Caco-2 (cell line): ENCODE measurements at regions not wholly inside any gene's neighbourhood (a gene's known extent, or its start where the extent isn't known, plus 50 kb on each side); places are given as distances from the start of the nearest gene placed in this dataset.

ENCODE experiments used
- BruUV-seq: library from RNA; stranded (reverse); fragments of 400-500 nt; replicated peaks from 2 replicates; lab custom pipeline; 2021; lab: Mats Ljungman, UMichigan
- CTCF ChIA-PET: fragments of 300-600 bp; sonication (Branson Sonifier 250); formaldehyde crosslinking; loops from one replicate; lab custom pipeline; 2022; ENCODE audit warnings: antibody characterized with exemption; lab: Charles Lee
- POLR2A ChIA-PET: fragments of 300-600 bp; sonication (Branson Sonifier 250); formaldehyde crosslinking; loops from one replicate; lab custom pipeline; 2022; ENCODE audit warnings: antibody characterized with exemption; lab: Charles Lee
- DNase-seq, 2 experiments: peaks; one replicate each; pipeline versions ENCODE4 v3.0.0 to v3.0.0-alpha.2; 2020 to 2022
- H3K27me3 ChIP-seq: replicated peaks from 2 replicates; pipeline ENCODE4 v1.6.0; 2011; ENCODE audit warnings: low read length; ENCODE audit not compliant: control insufficient read depth, insufficient read depth
- H3K36me3 ChIP-seq: 2 replicates; pipeline ENCODE4 v1.5.1; 2011; ENCODE audit warnings: low read length; ENCODE audit not compliant: control insufficient read depth, insufficient read depth
- H3K4me1 ChIP-seq: fragments of 250-450 bp; sonication (Bioruptor Pico); 2 replicates; pipeline ENCODE4 v1.5.1; 2020; ENCODE audit warnings: mild to moderate bottlenecking
- H3K4me3 ChIP-seq: 2 replicates; pipeline ENCODE4 v1.5.1; 2011; ENCODE audit warnings: low read depth, mild to moderate bottlenecking, control low read depth, low read length
- H3K9me3 ChIP-seq: fragments of 250-450 bp; sonication (Bioruptor Pico); 2 replicates; pipeline ENCODE4 v1.5.1; 2020; ENCODE audit warnings: mild to moderate bottlenecking, moderate library complexity
- H3K27ac Mint-ChIP-seq: one replicate; pipeline ENCODE4 v1.8.0; 2022; ENCODE audit warnings: mixed read lengths; ENCODE audit not compliant: unreplicated experiment
- H3K27me3 Mint-ChIP-seq: one replicate; pipeline ENCODE4 v1.8.0; 2022; ENCODE audit warnings: mixed read lengths; ENCODE audit not compliant: insufficient read depth, unreplicated experiment
- H3K36me3 Mint-ChIP-seq: one replicate; pipeline ENCODE4 v1.8.0; 2022; ENCODE audit warnings: mild to moderate bottlenecking, mixed read lengths; ENCODE audit not compliant: insufficient read depth, unreplicated experiment
- H3K4me1 Mint-ChIP-seq: one replicate; pipeline ENCODE4 v1.8.0; 2022; ENCODE audit warnings: low read depth, mixed read lengths; ENCODE audit not compliant: unreplicated experiment
- H3K4me3 Mint-ChIP-seq: one replicate; pipeline ENCODE4 v1.8.0; 2022; ENCODE audit warnings: mild to moderate bottlenecking, moderate library complexity, mixed read lengths; ENCODE audit not compliant: unreplicated experiment
- H3K9me3 Mint-ChIP-seq: one replicate; pipeline ENCODE4 v1.8.0; 2022; ENCODE audit warnings: mixed read lengths; ENCODE audit not compliant: unreplicated experiment
- intact Hi-C: fragments of 100-400 bp; cut with micrococcal nuclease; formaldehyde crosslinking; loops from one replicate; pipeline ENCODE4 v1.10.0; 2022; ENCODE audit not compliant: unreplicated experiment
- TF ChIP-seq, protein P1 (sequence below), 2 experiments: fragments of 200-600 bp in 1 of 2; IDR thresholded peaks; 1 replicate in 1 of 2; 2 replicates in 1 of 2; pipeline versions ENCODE4 v1.5.1 to v1.8.0; 2011 to 2022; ENCODE audit warnings: antibody characterized with exemption in 1 of 2, control low read depth in 1 of 2, inconsistent platforms in 1 of 2, low read depth in 1 of 2, low read length in 1 of 2, mild to moderate bottlenecking in 1 of 2, moderate library complexity in 1 of 2; ENCODE audit not compliant: insufficient read depth in 1 of 2, severe bottlenecking in 1 of 2, unreplicated experiment in 1 of 2

DNA sequence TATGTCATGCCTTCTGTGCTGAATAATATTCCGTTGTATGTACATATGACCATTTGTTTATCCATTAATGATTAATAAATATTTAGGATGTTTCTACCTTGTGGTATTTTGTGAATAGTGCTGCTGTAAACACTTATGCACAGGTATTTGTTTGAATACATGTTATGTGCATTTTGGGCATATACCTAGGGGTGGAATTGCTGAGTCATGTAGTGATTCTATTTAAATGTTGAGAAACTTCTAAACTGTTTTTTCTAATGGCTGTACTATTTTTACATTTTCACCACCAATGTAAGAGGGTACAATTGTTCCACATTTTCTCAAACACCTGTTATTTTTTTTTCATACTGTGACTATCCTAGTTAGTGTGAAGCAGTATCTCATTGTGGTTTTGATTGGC is 1318.6 kb downstream of the TECRL start:
- CTCF ChIA-PET = no interaction called here
- BruUV-seq = no TSS peak
- no peaks in the 10 kb centered on the region for H3K27me3 Mint-ChIP-seq

DNA sequence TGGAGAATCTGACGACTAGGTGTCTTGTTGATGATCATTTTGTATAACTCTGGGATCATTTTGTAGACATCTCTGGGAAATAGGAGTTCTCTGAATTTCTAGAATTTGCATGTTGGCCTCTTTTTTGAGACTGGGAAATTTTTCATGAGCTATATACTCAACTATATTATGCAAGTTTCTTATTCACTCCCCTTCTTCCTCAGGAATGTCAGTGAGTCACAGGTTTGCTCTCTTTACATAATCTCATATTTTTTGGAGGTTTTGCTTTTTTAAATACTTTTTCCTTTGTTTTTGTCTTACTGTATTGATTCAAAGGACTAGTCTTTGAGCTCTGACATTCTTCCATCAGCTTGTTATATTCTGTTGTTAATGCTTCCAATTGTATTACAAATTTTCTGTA is 1324.2 kb downstream of the TECRL start:
- no peak overlapping the region for H3K4me3 ChIP-seq
- ChIA-PET POLR2A (no interaction called here), CTCF (no interaction called here)
- intact Hi-C loops = no loop called here
- Mint-ChIP-seq H3K27ac (no peak overlapping the region), H3K36me3 (no peaks in the 10 kb centered on the region), H3K9me3 (no peaks in the 10 kb centered on the region), H3K4me3 (no peak overlapping the region), H3K27me3 (no peaks in the 10 kb centered on the region), H3K4me1 (no peaks in the 10 kb centered on the region)
- no peaks in the 10 kb centered on the region for H3K36me3 ChIP-seq
- no TSS peak for BruUV-seq
- H3K4me1 ChIP-seq = no peaks in the 10 kb centered on the region
- no peak for DNase-seq
- no peaks in the 10 kb centered on the region for H3K27me3 ChIP-seq
- H3K9me3 ChIP-seq = no peaks in the 10 kb centered on the region
- TF ChIP-seq, protein P1, sequence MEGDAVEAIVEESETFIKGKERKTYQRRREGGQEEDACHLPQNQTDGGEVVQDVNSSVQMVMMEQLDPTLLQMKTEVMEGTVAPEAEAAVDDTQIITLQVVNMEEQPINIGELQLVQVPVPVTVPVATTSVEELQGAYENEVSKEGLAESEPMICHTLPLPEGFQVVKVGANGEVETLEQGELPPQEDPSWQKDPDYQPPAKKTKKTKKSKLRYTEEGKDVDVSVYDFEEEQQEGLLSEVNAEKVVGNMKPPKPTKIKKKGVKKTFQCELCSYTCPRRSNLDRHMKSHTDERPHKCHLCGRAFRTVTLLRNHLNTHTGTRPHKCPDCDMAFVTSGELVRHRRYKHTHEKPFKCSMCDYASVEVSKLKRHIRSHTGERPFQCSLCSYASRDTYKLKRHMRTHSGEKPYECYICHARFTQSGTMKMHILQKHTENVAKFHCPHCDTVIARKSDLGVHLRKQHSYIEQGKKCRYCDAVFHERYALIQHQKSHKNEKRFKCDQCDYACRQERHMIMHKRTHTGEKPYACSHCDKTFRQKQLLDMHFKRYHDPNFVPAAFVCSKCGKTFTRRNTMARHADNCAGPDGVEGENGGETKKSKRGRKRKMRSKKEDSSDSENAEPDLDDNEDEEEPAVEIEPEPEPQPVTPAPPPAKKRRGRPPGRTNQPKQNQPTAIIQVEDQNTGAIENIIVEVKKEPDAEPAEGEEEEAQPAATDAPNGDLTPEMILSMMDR (IDR thresholded peaks at IDR 0.05; ENCODE audit: insufficient read depth in 1 of 2, low read depth in 1 of 2, low read length in 1 of 2, severe bottlenecking in 1 of 2, unreplicated experiment in 1 of 2) = no peak

More for the DNA sequence above, 1318.6 kb downstream of the TECRL start:
- no peak for DNase-seq
- no peak overlapping the region for H3K4me3 Mint-ChIP-seq
- H3K9me3 ChIP-seq = no peaks in the 10 kb centered on the region
- H3K36me3 Mint-ChIP-seq = no peaks in the 10 kb centered on the region
- no peaks in the 10 kb centered on the region for H3K9me3 Mint-ChIP-seq
- H3K4me1 ChIP-seq = no peaks in the 10 kb centered on the region
- POLR2A ChIA-PET = no interaction called here
- H3K27me3 ChIP-seq = no peaks in the 10 kb centered on the region
- intact Hi-C loops = no loop called here
- H3K4me1 Mint-ChIP-seq = no peaks in the 10 kb centered on the region
- H3K36me3 ChIP-seq = no peaks in the 10 kb centered on the region
- H3K27ac Mint-ChIP-seq = no peak overlapping the region
- H3K4me3 ChIP-seq = no peak overlapping the region
- TF ChIP-seq, protein P1 (IDR thresholded peaks at IDR 0.05; ENCODE audit: insufficient read depth in 1 of 2, low read depth in 1 of 2, low read length in 1 of 2, severe bottlenecking in 1 of 2, unreplicated experiment in 1 of 2) = no peak

DNA sequence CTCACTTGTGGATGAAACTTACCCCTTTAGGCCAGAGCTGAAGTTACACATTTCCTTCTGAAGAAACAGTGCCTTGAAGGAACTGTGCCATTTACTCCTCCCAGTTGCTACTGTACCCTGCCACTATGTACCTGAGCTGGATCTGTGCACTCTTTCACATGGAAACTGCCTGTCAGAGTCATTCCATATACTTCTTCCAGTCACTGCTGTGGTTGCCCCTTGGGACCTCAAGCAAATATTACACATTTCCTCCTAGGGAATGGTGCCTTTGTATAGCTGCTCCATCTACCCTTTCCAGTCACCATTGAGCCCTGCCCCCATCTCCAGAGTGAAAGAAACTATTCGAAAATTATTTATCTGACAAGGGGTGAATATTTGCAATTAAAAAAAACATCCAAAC is 1328.3 kb downstream of the TECRL start:
- intact Hi-C loops = no loop called here

More for the DNA sequence above, 1328.3 kb downstream of the TECRL start:
- H3K4me3 Mint-ChIP-seq = no peak overlapping the region
- no peaks in the 10 kb centered on the region for H3K36me3 Mint-ChIP-seq
- BruUV-seq = no TSS peak
- H3K27ac Mint-ChIP-seq = no peak overlapping the region
- no peaks in the 10 kb centered on the region for H3K27me3 Mint-ChIP-seq
- peaks cover 5% of the 10 kb centered on the region for H3K9me3 Mint-ChIP-seq
- H3K9me3 ChIP-seq = no peaks in the 10 kb centered on the region
- H3K4me1 ChIP-seq = no peaks in the 10 kb centered on the region
- no peak overlapping the region for H3K4me3 ChIP-seq
- no peaks in the 10 kb centered on the region for H3K4me1 Mint-ChIP-seq
- POLR2A ChIA-PET = no interaction called here
- no peaks in the 10 kb centered on the region for H3K36me3 ChIP-seq
- TF ChIP-seq, protein P1 (IDR thresholded peaks at IDR 0.05; ENCODE audit: insufficient read depth in 1 of 2, low read depth in 1 of 2, low read length in 1 of 2, severe bottlenecking in 1 of 2, unreplicated experiment in 1 of 2) = no peak
- H3K27me3 ChIP-seq = no peaks in the 10 kb centered on the region
- no peak for DNase-seq
- CTCF ChIA-PET = no interaction called here
